ENCODE measurements at regions not wholly inside any gene's neighbourhood (a gene's known extent, or its start where the extent isn't known, plus 50 kb on each side); places are given as distances from the start of the nearest gene placed in this dataset.
"Not testable (repeated sequence)": the region's sequence is repeated elsewhere in the genome, so short reads cannot be mapped to it uniquely, and the experiment has no call there.

- TF ChIP-seq CTCF (IDR thresholded peaks at IDR 0.05; ENCODE audit: extremely low read depth in 1 of 2, insufficient read depth in 1 of 2, low read depth in 1 of 2, low read length in 2 of 2); POLR2AphosphoS5 (IDR thresholded peaks at IDR 0.05; ENCODE audit: insufficient read depth, low read depth, low read length); POLR2A (IDR thresholded peaks at IDR 0.05; ENCODE audit: low read depth, low read length); FOS (IDR thresholded peaks at IDR 0.05; ENCODE audit: borderline replicate concordance, insufficient read depth, low read length); JUN (IDR thresholded peaks at IDR 0.05; ENCODE audit: borderline replicate concordance, insufficient read depth, insufficient read length, low read depth); EZH2 (IDR thresholded peaks at IDR 0.05; ENCODE audit: borderline replicate concordance, low read depth, low read length, severe bottlenecking); GATA2 (IDR thresholded peaks at IDR 0.05; ENCODE audit: insufficient read depth, insufficient read length, low read depth, low read length); MYC (IDR thresholded peaks at IDR 0.05; ENCODE audit: low read depth, low read length): not testable (repeated sequence)
- TF ChIP-seq, protein P1, sequence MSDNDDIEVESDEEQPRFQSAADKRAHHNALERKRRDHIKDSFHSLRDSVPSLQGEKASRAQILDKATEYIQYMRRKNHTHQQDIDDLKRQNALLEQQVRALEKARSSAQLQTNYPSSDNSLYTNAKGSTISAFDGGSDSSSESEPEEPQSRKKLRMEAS (IDR thresholded peaks at IDR 0.05; ENCODE audit: insufficient read depth, insufficient read length) = not testable (repeated sequence)
These were observed 570.6 kb upstream of the PCDH7 start for GRCh38 chr4:30149539-30149938.

All from endothelial cell of umbilical vein (primary cell).